ENCODE measurements at regions not wholly inside any gene's neighbourhood (a gene's known extent, or its start where the extent isn't known, plus 50 kb on each side); places are given as distances from the start of the nearest gene placed in this dataset.

- TF ChIP-seq CTCF (IDR thresholded peaks at IDR 0.05; ENCODE audit: low read depth, low read length, poor library complexity, severe bottlenecking) (no peak), EZH2phosphoT487 (IDR thresholded peaks at IDR 0.05; ENCODE audit: borderline replicate concordance, low read length) (no peak)
Measured at GRCh38 chr11:119845305-119845704, 116.3 kb upstream of the NECTIN1 start.
